ENCODE measurements at regions not wholly inside any gene's neighbourhood (a gene's known extent, or its start where the extent isn't known, plus 50 kb on each side); places are given as distances from the start of the nearest gene placed in this dataset.

DNA sequence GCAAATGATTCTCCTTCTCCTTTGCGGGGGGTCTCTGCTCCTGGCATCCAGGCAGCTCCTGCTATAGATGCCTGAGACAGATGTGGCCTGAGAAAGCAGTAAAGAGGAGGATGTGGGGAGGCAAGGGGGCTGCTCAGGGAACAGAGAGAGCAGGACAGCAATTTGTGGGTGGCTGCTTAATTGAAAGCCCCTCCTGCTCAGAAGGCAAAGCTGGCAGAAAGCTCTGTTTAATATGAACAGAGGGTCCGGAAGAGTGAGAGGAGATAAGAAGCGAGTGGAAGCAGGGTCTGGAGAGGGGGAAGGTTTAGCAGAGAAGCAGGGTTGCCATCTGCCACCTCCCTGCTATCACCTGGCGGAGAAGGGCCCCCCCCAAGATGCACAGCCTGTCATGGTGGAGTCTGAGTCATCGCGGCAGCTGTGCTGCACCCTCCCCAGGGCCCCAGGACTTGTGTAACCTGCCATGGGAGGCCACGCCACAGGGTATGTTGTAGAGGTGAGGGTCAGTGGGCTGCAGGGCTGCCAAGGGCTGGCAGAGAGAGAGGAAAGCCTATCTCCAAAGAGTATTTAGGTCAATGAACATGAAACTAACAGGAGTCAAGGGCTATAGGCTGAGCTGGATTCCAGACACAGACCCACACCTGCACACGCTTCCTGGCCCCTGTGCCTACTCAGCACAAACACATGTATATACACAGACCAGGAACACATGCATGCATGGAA lies 1109.8 kb upstream of the AUTS2 start:
- DNase-seq (ENCODE audit: low spot score), result no peak

DNA sequence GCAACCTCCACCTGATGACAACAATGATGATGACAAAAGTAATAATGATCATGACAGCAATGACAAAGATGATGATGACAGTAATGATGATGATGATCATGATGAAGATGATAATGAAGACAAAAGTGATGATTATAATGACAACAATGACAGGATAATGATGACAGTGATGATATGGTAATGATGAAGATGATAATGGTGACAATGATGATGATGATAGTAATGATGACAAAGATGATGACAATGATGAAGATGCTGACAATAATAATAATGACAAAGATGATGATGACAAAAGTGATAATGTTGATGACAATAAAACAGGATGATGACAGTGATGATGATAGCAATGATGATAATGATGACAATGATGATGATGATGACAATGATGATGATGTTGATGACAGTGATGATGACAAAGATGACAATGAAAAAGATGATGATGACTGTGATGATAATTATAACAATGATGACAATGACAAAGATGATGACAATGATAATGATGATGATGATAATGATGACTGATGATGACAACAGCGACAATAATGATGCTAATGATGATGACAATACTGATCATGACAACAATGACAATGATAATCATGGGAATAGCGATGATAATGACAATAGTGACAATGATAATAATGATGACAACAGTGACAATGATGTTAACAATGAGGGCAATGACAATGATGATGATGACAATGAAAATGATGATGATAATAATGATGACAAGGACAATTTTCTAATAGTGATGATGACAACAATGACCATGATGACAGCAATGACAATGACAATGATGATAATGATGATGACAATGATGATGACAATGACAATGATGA lies 1106.5 kb upstream of the AUTS2 start:
- no peak for DNase-seq (ENCODE audit: low spot score)

DNA sequence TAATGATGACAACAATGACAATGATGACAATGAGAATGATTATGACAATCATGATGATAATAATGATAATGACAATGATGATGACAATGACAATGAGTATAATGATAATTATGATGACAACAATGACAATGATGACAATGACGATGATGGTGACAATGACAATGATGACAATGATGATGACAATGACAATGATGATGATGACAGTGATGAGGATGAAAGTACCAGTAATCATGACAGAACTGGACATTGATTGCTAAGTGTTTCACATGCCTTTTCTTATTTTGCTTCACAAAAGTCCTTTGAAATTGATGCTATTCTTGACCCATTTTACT lies 1106.0 kb upstream of the AUTS2 start:
- DNase-seq (ENCODE audit: low spot score), result no peak

DNA sequence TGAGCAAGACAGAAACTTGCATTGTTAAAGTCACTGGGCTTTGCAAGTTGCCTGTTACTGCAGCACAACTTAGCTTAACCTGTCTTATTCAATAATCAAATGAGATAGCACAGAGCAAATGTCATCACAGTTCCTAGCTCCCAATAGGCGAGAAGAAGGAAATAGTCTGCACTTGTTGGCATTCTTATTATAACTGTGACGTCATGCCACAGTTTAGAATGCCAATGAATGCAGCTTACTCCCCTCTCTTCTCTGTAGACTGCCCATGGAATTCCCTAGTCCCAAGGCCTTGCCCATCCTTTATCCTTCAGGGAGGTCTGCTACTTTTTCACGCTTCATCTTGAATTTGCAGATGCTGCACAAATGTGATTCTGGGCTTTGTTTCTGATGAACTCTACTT lies 1094.9 kb upstream of the AUTS2 start:
- DNase-seq (ENCODE audit: low spot score), result no peak

DNA sequence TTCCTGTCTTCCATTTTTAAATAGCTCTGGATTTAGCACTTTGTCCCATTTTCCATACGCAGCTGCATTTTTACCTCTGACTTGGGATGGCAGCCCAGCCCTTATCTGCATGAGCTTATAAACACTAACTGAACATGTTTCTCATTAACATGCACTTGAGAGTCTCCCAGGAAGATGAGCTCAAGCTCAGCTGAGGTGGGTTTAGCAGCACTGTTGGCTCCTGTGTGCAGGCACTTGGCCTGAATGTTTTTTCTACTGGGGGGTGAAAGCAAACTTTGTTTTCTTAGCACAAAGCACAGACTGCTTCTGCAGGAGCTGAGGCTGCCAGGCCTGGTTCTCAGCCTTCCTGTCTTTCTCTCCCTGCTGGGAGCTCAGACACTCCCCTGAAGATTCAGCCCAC lies 1093.6 kb upstream of the AUTS2 start:
- DNase-seq (ENCODE audit: low spot score), result no peak

DNA sequence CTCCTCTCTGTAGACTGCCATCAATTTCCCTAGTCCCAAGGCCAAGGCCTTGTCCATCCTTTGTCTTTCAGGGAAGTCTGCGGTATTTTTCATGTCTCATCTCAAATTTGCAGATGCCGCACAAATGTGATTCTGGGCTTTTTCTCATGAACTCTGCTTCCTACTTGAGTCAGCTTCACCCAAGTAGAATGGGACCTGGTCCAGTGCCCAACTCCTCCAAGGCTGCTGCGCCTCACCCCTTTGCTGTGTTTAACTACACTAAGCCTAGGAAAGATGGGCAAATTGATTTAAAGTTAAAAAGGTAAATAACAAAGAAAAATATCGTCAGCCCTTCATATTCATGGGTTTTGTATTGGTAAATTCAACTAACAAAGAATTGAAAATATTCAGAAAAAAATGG lies 1092.6 kb upstream of the AUTS2 start:
- DNase-seq (ENCODE audit: low spot score), result no peak

DNA sequence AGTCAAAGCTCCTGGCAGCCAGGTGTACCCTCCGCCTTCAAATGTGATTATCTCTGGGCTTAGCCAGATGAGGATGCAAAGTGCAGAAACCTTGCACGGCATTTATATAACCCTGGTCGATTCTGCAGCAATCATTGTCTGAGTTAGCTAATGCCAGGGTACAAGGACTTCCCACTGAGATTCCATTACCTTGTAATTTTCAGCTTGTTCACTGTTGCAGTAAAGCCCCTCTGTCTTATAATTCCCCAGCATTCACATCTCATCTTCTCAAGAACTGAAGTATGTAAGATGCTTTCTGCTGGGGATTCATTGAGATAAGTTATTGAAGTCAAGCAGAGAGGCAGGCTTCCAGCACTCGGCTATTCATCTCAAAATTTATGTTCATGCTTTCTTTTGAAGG lies 1090.6 kb upstream of the AUTS2 start:
- DNase-seq (ENCODE audit: low spot score), result no peak

DNA sequence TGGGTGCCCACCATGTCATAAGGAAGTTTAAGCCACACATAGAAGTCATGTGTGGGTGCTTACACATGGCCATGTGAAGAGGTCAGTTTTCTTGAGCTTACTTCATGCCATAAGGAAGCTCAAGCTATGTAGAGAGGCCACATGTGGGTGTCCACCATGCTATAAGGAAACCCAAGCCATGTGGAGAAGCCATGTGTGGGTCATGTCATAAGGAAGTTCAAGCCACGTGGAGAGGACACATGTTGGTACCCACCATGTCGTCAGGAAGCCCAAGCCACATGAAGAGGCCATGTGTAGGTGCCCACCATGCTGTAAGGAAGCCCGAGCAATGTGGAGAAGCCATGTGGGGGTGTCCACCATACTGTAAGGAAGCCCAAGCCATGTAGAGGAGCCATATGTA lies 1089.2 kb upstream of the AUTS2 start:
- DNase-seq (ENCODE audit: low spot score), result no peak

DNA sequence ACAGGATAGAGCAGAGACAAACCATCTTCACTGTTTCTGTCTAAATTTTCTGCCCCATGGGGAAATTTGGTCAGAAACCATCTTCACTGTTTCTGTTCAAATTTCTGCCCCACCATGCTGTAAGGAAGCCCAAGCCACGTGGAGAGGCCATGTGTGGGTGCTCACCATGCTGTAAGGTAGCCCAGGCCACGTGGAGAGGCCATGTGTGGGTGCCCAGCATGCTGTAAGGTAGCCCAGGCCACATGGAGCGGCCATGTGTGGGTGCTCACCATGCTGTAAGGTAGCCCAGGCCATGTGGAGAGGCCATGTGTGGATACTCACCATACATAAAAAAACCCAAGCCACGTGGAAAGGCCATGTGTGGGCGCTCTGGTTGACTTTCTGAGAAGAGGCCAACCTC lies 1088.7 kb upstream of the AUTS2 start:
- DNase-seq (ENCODE audit: low spot score), result no peak

DNA sequence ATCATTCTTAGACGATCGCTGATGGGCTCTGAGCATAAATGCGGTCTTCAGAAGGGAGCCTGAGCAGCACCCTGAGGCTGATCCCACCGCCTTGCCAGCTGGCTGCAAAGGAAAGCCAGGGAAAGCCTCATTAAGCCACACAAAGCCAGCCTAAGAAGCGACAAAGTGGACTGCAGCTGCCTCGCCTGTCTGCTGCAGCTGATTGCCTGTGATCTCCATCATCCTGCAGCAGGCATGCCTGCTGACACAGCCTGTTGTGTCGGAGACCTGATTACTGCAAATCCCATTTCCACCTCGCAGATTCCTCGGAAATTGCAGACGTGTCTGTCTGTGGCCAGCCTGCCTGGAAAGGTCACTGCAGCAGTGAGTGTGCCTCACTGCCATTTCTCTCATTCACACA lies 1087.0 kb upstream of the AUTS2 start:
- DNase-seq (ENCODE audit: low spot score), result no peak

DNA sequence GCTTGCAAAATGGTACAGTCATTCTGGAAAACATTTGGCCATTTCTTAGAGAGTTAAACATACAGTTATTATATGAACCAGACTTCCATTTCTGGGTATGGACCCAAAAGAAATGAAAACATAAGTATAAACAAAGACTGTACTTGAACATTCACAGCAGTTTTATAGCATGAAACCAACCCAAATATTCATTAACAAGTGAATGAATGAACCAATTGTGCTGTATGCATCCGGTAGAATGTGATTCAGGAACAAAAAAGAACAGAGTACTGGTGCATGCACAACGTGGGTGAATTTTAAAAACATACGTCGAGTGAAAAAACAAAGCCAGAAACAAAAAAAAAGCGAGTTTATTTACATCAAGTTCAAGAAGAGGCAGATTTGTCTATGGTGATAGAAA lies 1085.8 kb upstream of the AUTS2 start:
- DNase-seq (ENCODE audit: low spot score), result no peak

DNA sequence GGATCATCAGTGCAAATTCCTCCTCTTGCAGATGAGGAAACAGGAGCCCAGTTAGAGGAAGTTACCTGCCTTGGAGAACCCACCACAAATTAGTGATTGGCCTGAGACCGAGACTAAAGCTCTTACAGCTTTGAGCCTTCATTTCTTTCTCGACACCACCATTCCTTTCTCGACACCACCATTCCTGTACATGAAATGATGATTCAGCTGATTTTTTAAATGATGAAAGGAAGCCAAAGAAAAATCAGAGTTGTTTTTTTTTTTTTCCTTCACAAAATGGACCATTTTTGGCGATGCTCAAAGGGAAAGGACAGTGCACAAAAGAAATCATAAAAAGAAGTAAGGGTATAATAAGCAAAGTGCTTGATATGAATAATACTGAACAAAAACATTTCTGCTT lies 1080.2 kb upstream of the AUTS2 start:
- no peak for DNase-seq (ENCODE audit: low spot score)

DNA sequence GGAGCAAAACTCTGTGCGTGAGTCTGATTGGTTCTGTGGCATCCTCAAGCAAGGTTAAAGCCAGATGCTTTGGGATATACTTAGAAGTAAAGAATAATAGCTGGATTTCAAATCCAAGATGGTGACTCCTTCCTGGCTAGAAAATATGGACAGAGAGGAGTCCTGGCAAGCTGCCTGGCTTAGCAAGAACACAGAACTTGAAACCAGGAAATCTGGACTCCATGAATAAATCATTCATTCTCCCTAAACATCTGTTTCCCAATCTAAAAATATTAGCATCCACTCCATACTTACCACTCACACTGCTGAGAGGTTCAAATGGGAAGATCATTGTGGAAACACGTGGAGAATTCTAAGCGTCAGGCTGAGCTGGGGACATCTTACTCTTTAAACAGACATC lies 1074.1 kb upstream of the AUTS2 start:
- no peak for DNase-seq (ENCODE audit: low spot score)

DNA sequence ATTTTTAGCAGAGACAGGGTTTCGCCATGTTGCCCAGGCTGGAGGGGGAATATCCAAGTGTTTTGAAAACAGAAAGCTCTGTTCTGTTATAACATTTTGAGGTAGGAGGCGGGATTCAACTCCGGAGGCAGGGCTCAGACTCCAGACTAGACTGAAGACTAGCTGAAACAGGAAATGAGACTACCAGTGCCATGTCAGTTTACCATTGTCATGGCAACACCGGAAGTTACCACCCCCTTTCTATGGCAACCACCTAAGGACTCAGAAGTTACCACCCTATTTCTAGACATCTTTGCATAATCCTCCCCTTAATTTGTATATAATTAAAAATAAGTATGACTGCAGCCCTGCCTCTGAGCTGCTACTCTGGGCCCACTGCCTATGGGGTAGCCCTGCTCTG lies 1069.1 kb upstream of the AUTS2 start:
- no peak for DNase-seq (ENCODE audit: low spot score)

DNA sequence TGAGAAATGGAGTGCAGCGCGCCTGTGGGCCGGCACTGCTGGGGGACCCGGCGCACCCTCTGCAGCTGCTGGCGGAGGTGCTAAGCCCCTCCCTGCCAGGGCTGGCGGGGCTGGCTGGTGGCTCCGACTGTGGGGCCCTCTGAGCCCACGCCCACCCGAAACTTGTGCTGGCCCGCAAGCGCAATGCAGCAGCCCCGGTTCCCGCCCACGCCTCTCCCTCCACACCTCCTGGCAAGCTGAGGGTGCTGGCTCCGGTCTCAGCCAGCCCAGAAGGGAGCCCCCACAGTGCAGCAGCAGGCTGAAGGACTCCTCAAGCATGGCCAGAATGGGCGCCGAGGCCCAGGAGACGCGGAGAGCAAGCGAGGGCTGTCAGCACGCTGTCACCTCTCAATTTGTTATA lies 1063.0 kb upstream of the AUTS2 start:
- no peak for DNase-seq (ENCODE audit: low spot score)

DNA sequence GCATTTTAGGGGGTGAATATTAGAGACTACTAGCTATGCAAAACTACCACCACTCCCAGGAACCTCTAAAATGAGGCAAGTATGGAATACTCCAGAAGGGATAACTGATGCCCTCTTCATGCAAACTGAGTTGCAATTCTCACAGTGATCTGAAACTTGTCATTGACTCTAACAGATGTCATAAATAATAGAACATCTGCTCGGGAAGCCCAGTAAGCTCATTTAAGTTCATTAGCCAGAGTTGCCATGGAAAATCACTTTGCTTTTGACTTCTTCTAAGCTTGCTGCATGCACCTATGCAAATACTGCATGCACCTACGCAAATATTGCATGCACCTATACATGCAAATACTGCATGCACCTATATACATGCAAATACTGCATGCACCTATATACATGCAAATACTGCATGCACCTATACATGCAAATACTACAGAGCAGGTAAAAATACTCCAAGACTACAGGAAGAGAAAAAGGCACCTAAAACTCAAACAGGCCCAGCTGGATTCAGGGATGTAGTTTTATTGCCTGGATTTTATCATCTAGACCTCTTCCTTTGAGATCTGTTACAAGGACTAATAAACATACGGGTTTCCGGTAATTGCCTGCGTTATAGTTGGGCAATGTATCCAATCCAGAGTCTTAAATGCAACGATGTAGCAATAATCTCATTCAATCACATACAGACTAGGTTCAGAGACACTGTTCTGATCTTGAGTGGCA lies 1061.1 kb upstream of the AUTS2 start:
- no peak for DNase-seq (ENCODE audit: low spot score)

DNA sequence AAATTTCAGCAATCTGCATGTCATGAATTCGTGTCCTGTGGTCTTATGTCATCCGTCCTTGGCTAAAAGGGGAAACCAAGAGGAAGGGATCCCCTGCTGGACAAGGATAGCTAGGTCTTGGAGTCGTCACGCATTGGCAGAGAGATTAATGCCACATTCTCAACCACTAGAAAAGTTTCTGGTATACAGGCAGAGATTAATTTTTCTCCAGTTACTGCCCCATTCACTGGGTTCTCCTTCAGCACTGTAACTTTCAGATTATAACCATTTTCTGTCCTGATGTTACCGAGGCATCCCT lies 1060.6 kb upstream of the AUTS2 start:
- no peak for DNase-seq (ENCODE audit: low spot score)

DNA sequence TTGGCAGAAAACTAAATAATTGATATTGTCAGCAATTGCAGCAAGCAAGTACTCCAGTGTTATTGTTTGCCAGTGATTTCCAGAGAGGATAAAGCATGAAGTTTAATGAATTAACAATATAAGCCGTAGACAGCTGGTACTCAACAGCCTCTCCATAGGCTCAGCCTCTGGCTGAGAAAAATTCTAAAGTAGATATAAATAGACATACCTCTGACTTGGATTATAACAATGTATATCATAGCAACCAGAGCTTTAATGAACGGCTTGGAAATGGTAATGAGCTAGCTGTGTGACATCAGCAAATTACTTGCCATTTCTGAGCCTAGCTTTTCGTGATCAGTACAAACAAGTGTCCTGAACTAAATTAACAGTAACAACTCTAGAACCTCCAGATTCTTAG lies 1055.4 kb upstream of the AUTS2 start:
- no peak for DNase-seq (ENCODE audit: low spot score)

DNA sequence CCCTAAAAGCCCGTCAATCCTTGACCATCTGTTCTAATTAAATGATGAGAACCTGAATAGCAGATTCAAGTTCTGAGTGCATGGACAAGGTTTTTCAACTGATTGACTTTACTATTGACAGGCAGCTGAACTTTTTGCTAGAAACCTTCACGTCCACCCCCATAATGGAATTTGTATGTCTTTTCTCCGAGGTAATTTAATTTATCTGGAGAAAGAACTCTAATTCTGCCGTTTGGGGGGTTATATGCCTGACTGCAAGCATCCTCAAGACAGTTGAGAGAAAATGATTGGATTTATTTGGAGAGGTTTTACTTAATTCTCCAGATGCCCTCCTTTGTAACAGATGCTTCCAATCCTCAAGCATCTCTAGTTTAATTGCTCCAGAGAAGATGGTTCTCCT lies 1053.4 kb upstream of the AUTS2 start:
- no peak for DNase-seq (ENCODE audit: low spot score)

DNA sequence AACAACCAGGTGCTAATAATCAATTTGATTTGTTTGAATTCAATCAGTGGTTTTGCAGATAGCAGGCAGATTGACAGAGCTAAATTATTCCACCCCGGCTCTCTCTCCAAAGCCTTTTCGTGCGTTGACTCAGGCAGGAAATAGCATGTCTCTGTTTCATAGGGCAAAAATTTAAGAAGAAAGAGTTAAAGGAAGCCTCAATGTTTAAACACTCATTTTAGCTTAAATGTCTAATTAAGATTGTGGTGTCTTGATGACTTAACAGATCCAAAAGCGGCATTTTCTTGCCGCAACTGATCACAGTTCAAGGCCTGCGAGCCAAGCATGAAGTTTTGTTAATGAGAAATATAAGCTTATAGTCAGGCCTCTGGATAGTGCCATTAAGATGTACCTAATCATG lies 1051.1 kb upstream of the AUTS2 start:
- DNase-seq (ENCODE audit: low spot score), result no peak

DNA sequence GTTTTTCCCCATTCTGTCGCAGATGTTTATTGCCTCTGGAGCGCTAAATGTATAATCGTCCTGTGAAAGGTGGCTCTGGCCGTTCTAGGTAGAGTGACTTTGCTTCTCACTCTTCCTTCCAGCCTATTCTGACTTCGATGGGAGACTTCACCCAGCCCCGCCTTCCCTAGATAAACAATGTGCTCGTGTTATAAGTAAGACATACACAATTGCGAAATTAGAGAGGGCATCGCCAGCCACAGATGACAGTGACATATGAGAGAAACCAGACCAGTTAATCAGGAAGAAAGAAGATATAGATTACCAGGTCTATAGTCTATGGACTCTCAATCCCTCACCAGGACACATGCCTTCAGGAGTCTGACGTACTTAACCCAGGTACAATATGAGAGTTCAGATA lies 1050.5 kb upstream of the AUTS2 start:
- DNase-seq (ENCODE audit: low spot score), result no peak

DNA sequence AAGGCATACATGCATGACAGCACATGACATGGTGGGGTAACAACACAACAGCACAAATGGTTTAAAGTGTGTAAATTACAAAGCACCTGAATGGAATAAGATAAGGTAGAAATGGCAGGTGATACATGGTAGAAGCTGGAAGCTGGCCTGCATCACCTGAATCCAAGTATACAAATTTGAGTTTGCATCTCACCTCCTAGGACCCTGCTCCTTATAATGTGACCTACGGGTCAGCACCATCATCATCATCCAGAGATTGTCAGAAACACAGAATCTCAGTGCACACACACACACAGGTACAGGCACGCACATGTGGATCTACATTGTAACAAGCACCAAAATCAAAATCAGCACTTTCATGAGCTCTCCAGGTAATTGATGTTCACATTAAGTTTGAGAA lies 1048.2 kb upstream of the AUTS2 start:
- no peak for DNase-seq (ENCODE audit: low spot score)

DNA sequence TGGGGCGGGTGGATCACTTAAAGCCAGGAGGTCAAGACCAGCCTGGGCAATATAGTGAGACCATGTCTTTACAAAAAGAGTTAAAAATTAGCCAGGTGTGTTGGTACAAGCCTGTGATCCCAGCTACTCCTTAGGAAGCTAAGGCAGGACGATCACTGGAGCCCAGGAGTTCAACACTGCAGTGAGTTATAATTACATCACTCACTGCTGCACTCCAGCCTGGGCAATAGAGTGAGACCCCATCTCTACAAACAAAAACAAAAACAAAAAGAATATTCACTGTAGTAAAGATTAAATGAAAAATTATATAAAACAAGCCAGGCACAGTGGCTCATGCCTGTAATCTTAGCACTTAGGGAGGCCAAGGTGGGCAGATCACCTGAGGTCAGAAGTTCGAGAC lies 1047.6 kb upstream of the AUTS2 start:
- no peak for DNase-seq (ENCODE audit: low spot score)

DNA sequence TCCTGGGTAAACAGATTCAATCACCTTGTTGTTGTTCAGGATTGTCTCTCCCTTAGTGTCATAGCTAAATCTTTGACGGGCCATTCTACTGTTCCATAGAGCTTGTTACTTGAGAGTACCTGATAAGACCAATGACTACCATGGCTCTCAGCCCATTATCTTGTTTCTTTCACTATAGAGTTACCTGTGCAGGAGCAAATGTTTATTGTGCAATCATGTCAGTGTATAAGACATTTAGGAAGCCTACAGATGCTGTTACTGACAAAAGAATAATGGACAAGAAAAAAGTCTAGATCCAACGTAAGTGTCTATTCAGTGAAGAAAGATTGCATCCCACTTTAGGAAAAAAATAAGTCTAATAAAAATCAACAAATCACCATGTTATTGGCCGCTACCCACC lies 1041.7 kb upstream of the AUTS2 start:
- no peak for DNase-seq (ENCODE audit: low spot score)

All from germinal center (tissue), 1 donor.